Loucy (cell line): ENCODE measurements at regions not wholly inside any gene's neighbourhood (a gene's known extent, or its start where the extent isn't known, plus 50 kb on each side); places are given as distances from the start of the nearest gene placed in this dataset.

ENCODE experiments used
- EZH2phosphoT487 ChIP-seq: fragments of 200-600 bp; IDR thresholded peaks from 2 replicates; pipeline ENCODE4 v1.6.1; 2018; ENCODE audit warnings: antibody characterized with exemption, mild to moderate bottlenecking, moderate library complexity, borderline replicate concordance
- TF ChIP-seq, protein P1 (sequence below): fragments of 200-600 bp; sonication (generic); conservative IDR thresholded peaks from 2 replicates; pipeline ENCODE4 v1.5.1; 2014; ENCODE audit warnings: mild to moderate bottlenecking, antibody characterized with exemption, low read length

DNA sequence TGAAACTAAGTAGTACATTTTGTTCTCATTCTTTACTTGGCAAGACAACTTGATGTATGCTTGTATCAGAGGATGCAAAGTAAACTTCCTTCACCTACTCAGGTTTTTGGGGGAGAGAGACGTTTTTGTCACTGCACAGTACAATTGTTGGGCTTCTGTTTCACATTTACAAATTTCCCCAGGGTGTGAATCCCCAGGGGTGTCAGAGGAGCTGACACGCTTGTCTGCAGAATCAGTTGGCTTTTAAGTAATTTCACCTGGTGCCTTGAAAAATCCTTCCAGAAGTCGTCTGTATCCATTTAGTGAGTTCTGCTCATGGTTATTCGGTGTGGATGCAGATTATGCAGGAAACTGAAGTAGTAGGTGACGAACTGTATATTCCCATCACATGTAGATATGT, 1227.7 kb upstream of the CELF2 start:
- TF ChIP-seq, protein P1, sequence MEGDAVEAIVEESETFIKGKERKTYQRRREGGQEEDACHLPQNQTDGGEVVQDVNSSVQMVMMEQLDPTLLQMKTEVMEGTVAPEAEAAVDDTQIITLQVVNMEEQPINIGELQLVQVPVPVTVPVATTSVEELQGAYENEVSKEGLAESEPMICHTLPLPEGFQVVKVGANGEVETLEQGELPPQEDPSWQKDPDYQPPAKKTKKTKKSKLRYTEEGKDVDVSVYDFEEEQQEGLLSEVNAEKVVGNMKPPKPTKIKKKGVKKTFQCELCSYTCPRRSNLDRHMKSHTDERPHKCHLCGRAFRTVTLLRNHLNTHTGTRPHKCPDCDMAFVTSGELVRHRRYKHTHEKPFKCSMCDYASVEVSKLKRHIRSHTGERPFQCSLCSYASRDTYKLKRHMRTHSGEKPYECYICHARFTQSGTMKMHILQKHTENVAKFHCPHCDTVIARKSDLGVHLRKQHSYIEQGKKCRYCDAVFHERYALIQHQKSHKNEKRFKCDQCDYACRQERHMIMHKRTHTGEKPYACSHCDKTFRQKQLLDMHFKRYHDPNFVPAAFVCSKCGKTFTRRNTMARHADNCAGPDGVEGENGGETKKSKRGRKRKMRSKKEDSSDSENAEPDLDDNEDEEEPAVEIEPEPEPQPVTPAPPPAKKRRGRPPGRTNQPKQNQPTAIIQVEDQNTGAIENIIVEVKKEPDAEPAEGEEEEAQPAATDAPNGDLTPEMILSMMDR = no peak
- no peak for TF ChIP-seq EZH2phosphoT487
